Activated CD8-positive, alpha-beta memory T cell treated with anti-CD3 and anti-CD28 coated beads for 1 hour (primary cell): ENCODE measurements at regions not wholly inside any gene's neighbourhood (a gene's known extent, or its start where the extent isn't known, plus 50 kb on each side); places are given as distances from the start of the nearest gene placed in this dataset.
"Not testable (repeated sequence)": the region's sequence is repeated elsewhere in the genome, so short reads cannot be mapped to it uniquely, and the experiment has no call there.

Source experiments
- DNase-seq, 2 donors: peaks; one replicate each; pipeline ENCODE4 v3.0.0-alpha.2; 2020; ENCODE audit warnings: low read depth in 1 of 2; ENCODE audit errors: extremely low read depth in 1 of 2

DNA sequence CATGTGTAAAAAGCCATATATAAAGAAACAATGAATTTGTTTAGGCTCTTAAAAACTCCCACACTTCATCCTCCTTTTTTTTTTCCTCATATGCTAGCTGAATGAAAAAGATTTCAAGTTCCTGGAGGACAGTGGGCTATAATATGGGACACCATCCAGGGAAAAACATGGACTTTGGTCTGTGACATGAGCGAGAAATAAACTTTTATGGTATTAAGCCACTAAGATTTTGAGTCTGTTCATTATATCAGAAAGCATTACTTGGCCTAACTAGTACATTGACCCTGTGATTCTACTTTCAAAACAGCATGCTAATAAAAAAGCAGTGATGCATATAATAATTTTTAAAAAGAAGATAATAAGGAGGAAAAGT, 392.3 kb upstream of the CAMK1G start:
- DNase-seq: no peak

DNA sequence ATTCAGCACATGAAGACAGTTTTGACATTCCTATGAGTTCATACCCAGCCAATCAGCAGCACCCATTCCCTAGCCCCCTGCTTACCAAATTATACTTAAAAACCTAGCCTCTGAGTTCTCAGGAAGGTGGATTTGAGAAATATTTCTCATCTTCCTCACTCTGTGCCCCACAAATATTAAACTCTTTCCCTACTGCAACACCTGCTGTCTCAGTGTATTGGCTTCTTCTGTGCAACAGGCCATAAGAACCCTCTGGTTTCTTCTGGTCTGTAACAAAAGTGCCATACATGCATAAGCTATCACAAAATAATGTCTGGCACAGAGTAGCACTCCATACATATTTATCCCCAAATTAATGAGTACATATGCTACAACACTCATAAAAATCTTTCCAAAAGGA, 387.4 kb upstream of the CAMK1G start:
- no peak for DNase-seq

DNA sequence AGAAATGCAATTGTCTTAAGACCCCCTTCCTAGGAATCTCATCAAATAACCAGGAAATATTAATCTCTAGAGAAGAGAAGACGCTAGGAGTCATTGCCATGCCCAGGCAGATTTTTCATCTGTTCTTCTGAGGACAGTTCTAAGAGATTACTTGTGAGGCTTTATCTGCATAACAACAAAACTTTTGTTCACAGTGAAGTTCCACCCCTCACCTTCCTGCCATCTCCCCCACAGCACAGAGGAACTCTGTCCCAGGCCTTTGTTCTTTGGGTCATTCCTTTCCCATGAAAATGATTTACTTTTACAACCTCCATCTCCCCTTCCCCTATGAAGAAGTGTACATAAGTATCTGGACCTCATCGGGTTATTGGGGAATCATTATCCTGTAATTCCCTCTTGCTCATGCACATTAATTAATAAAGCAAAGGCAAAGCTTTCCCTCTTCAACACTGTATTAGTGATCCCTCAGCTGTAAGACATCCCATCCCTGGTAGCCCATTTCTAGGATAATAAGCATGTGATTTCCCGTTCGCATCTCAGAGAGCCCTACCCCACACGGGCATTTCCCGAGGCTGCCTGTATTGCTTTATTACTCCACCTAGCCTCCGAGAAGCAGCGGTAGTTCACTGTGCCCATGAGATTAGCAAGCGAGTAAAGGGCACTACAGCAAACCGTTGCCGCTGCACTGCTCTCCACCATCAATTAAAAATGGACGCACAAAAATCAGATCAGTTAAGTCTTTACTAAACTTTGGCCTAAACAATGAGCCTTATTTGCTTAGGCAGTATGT, 384.4 kb upstream of the CAMK1G start:
- DNase-seq: no peak

DNA sequence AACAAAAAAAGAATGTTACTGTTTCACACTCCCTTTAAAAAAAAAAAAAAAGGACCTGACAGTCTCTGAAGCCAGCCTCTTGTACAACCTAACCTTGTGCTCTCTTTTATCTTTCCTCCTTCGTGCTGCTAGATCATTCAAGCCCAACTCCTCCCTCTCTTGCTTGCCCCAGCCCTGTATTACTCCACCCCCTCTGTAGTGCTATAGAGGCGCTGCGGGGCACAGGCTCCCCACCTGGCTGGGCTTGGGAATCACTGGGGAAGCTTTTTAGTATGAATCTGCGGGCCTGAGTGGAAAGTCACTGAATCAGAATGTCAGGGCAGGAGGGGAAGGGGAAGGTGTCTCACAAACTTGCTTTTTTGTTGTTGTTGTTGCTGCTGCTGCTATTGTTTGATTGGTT, 383.7 kb upstream of the CAMK1G start:
- DNase-seq: no peak

DNA sequence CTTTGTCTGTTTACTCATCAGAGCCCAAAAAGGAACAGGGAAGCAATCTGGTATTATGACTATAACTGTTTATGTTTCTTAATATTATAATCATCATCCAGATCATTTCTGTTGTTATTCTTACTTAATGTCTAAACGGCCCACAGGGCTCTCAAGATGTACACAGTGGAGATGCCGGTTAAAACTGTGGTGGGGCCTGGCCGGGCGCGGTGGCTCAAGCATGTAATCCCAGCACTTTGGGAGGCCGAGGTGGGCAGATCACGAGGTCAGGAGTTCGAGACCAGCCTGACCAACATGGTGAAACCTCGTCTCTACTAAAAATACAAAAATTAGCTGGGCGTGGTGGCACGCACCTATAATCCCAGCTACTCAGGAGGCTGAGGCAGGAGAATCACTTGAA, 381.2 kb upstream of the CAMK1G start:
- not testable (repeated sequence) for DNase-seq

DNA sequence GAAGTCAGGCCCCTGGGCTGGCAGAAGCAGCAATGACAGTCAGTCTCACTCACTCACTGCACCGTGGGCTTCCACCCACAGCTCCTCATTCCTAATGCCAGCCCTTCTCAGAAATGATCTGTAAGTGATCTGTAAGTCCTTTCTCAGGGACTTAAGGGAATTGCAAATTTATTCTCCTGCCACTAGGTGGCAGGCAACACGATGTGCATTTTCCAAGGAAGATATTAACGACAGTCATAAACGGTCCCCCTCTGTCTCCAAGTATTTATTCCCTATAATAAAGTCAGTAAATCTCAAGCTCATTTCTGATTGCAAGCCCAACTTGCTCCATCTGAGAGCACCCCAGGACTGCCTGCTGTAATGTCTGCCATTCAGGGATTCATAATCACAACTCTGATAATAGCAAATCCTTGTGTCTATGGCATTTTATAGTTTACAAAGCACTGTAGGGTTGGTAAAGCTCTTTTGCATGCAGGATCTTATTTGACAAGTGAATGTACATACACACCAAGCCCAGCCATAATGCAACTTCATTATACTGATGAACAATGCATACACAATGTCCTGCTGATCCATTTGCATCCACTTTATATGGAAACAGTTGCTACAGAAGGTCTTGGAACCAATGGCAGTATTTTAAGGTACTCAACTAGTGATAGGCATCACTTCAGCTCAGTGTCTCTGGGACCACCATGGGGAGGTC, 380.5 kb upstream of the CAMK1G start:
- no peak for DNase-seq

DNA sequence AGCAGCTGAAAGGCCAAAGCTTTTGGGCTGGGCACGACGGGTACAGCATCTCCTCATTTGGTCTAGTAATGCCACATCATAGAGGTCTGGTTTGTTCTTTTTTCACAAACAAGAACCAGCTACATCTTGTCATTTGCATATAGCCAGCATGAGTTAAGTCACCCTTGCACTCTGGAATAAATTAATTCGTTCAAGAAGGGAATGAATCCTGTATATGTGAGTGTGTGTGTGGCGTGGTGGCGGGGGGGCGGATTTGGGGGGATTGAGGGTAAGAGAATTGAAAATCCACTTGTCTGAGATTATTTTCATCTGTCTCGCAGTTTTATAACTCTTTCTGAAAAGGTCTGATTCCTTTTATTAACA, 380.0 kb upstream of the CAMK1G start:
- no peak for DNase-seq

DNA sequence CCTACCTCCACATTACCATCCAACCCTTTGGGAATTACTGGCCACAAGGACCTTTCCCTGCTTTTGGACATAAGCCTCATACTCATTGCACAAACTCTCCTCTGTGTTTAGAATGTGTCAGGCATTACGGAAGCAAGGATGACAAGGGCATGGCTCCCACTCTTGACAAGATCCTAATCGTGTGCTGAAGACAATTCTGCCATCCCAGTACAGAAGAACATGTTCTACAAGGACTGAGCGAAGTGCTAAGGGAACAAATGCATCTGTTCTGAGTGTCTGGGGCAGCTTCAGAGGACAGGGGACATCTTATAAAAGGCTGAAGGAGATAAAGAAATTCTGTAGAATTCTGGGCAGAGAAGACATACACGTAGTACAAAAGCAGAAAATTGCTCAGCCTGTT, 378.5 kb upstream of the CAMK1G start:
- DNase-seq: no peak

DNA sequence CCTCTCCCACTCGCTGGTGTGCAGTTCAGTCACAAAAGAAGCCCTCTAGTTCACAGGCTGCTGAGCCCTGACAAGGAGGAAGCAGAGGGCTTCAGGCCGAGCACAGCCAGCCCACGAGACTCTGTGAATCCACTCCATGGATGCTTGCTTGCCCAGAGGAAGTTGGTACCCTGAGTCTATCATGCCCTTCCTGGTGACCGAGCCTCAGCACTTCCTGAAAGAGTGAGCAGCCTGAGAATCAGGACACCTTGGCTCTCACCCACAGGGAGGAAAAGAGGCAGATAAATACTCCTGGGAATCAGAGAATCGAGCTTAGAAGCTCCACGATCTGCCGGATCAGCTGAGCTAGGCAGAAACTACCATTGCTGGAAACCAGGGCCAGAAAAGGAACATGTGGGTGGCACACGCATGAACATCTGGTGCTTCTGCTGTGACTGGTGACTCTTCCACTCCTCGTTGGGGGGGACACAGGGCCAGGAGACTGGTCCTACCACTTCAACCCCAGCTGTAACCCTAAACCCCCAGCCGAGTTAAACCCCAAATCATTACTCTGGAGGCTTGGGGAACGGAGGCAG, 376.3 kb upstream of the CAMK1G start:
- DNase-seq: no peak

DNA sequence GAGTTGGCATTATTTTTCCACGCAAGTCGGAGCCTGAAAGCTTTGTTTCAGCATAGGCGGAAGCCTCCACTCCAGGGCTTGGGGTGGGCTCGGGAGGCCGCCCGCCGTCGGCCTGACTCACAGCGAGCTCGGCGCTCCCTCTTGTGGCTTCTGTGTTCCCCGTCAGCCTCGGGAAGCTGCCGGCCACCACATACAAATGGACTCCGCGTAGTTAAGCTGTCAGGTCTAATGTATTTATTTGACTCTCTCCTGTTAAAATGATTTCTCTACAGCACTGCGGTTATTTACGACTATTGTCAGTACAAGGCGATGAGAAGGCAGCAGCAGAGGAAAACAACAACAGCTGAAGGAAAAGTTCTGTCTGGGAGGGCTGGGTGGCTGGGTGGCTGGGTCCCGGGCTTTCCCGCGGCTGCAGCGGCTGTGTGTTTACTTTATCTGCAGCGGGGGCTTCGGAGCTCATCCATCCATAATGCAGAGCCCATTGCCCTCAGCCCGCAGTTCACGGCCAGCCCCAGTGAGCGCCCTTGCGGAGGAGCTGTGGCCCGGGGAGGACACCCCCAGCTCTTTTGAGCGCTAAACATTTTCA, 375.7 kb upstream of the CAMK1G start:
- no peak for DNase-seq

DNA sequence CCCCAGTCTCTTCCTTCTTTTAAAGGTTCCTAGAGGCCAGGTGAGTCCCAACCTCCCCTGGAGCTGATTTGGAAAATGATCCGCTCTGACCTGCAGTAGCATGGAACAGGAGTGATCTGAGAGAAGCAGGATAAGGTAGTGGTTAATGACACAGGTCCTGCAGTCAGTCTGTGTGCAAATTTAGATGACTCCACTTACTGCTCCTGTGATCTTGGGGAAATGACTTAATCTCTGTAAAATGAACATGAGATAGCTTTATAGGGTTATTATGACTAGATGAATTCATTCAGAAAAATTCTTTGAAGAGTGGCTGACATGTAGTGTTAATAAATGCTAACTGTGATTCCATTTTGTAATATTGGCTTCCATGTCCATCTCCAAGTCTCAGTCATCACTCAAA, 374.9 kb upstream of the CAMK1G start:
- no peak for DNase-seq

DNA sequence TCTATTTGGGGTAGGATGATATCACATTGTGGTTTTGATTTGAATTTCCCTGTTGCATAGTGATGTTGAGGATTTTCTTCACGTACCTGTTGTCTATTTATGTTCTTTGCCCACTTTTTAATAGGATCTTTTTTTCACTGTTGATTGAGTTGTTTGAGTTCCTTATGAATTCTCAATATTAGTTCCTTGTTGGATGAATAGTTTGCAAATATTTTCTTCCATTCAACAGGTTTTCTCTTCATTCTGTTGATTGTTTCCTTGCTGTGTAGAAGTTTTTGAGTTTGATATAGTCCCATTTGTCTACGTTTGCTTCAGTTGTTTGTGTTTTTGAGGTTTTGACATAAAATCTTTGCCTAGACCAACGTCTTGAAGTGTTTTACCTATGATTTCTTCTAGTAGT, 369.5 kb upstream of the CAMK1G start:
- DNase-seq: no peak

DNA sequence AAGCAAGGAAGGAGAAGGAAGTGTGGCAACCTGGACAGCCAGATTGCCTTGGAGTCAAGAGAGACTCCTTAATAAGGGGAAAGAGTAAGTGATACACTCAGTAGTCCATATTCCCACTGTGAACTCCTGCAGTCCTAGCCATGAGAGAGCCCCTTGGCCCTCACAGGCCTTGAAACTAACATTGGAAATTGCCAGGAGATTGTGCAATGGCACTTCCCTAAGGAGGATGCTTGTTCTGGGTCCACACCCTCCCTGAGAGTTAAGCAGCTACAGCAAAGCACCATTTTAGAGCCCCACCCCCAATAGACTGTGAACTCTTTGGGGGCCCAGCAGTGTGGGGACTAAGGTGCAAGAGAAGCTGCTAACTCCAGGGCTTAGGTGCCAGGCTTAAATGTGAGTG, 367.7 kb upstream of the CAMK1G start:
- no peak for DNase-seq

DNA sequence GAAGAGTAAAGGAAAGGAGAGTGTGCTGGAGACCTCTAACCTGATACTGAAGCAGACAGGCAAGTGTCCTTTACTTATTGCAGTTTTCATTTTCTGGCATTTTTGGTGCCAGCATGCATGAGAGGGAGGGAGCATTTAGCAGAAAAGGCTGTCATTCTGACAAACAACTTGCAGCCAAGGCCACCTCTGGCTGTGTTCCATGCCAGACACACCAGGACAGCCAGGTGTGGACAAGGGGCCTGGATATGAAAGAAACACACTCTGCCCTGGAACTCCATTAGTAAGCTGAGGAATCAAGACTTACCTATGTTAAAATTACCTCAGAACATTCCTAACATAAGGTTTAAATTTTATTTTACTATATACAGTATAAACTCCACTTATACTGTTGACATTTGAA, 365.4 kb upstream of the CAMK1G start:
- DNase-seq: no peak

DNA sequence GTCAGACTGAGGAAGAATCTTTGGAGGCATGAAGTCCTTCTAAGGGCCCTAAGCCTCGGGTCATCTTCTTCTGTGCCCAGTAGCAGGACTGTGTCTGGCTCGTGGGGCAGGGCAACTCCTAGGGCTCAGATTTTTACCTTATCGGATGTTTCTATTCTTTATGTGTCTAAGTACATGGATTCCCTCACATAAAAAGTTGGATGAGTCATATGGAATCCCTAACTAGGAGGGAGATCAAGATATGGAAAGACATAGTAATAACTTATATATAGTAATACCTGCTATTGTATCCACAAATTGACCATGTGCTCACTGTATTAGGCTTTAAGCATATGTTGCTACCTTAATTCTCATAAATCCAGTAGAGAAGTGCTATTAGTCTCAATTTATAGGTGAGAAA, 364.5 kb upstream of the CAMK1G start:
- DNase-seq: no peak

DNA sequence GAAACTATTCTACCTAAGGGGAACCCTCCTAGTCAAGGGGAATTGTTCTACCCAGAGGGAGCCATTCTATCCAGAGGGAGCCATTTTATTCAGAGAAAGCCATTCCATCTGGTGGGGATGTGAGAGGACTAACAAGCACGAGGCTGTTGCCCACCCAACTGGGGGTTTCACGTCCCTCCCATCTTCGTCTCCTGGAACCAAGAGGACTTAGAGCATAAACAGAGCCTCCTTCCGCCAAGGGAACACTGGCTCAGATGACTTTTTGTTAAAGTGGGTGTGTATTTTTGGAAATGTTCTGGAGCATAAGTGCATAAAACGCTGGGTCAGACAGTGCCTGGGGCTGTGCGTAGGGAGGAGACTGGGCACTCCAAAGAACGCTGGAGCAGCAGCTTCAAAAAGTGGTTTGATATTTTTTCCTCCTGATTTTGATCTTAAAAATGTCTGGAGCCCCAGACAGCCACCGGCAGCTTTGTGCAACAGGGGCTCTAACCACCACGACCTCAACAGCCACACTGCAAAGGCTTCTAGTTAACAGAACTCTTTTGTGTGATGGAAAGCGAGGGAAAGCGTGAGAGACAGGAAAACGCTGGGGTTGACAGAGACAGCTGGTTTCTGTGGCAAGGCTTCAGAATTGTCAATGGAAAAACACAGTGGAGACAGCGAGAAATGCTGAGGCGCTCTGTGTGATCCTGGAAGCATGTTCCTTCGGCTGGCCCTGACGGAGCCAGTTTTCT, 363.6 kb upstream of the CAMK1G start:
- DNase-seq: no peak

DNA sequence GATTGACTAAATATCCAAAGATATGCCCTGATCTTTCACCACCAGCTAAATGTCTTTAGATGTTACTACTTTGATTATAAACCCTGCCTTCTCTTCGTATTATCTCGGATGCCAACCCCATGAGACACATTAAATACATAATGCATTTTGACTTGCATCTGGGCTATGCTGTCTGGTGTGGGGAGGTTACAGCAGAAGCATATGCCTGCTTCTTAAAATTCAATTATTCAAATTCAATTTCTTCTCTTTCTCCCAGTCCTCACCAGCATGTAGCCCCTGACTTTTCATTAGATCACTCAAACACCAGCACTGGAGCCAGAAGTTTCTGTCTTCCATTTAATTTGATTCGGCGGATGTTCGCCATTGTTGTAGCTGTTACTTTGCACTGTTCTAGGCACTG, 360.7 kb upstream of the CAMK1G start:
- DNase-seq: no peak

DNA sequence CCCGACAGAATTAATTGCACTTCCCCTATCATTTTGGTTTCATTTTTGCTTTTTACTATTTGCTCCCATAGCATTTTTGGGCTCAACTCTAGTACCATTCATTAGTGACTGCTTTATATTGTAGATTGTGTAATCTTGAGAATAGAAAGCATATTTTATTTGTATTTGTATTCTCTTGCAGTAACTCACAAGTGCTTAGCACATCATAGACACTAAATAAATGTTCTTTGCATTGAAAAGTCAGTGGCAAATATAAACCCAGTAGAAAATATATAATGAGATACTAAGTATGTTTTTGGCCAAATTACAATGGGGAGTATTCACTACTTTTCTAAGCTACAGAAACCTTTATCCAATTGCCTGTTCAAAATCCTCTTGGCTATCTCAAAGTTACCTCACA, 359.7 kb upstream of the CAMK1G start:
- DNase-seq: no peak

DNA sequence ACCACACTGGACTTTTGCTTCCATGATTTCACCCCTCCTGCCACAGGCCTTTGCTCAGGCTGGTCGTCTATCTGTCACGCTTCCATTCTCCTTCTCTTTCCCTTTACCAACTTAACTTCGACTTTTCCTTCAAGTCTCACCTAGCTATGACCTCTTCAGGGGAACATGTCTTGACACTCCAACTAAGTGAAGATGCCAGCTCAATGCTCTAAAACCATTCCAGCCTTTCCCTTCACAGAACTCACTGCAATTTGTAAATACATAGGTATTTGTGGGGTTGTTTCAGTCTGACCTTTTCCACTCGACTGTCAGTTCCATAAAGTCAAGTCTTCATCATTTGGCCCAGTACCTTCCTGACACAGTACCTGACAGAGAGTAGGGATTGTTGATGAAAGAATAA, 358.6 kb upstream of the CAMK1G start:
- DNase-seq: no peak

DNA sequence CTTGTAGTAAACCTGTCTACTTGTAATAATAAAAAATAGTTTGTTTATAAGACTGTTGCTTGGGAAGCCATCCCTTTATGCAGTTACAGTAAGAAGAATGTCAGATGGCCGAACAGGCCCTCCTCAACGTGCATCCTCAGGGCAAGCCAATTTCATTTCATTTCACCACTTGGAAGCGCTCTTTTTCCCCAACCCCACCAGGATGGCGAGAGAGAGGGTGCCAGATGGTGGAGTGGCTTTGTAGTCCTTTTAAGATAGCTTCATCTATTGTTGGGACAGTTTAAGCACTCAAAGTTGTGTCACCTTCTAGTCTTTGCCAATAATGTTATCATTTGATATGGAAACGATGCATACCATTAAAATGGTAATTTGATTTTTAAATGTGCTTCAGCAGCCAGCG, 356.3 kb upstream of the CAMK1G start:
- no peak for DNase-seq

DNA sequence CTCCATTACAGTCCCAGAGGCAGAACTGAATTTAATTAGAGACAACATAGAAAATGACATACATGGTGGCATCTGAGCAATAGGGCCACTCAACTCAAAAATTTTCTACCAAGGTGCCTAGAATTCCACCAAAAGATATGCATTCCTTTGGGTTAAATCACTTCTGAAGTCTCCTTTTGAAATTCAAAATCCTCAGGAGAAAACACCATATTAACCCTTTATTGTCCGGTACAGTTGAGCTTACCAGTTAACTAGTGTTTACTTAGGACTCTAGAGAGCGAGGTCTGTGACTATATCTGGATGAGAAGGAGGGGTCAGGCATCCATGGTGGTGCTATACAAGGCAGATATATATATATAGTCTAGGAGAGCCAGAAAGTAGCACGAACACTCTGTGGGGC, 355.6 kb upstream of the CAMK1G start:
- no peak for DNase-seq
